LNCaP clone FGC (cell line): ENCODE measurements at regions not wholly inside any gene's neighbourhood (a gene's known extent, or its start where the extent isn't known, plus 50 kb on each side); places are given as distances from the start of the nearest gene placed in this dataset.

Experiments used
- DNase-seq: peaks from one replicate; pipeline ENCODE4 v3.0.0-alpha.2; 2011; ENCODE audit warnings: low read depth
- H3K4me3 ChIP-seq: 2 replicates; pipeline ENCODE4 v1.5.1; 2011; ENCODE audit warnings: mild to moderate bottlenecking, low read depth, low read length, control low read depth
- CTCF ChIP-seq: IDR thresholded peaks from 2 replicates; pipeline ENCODE4 v1.5.1; 2012; ENCODE audit warnings: mild to moderate bottlenecking; ENCODE audit not compliant: control insufficient read depth, insufficient read depth; ENCODE audit errors: extremely low read depth

- no peak for DNase-seq
- H3K4me3 ChIP-seq = no peak overlapping the region
- no peak for TF ChIP-seq CTCF
Measured at GRCh38 chr2:239674981-239675825, 274.4 kb upstream of the HDAC4 start.

- DNase-seq = no peak
- H3K4me3 ChIP-seq = no peak overlapping the region
- TF ChIP-seq CTCF = no peak
Measured at GRCh38 chr2:239674101-239674980, 273.5 kb upstream of the HDAC4 start.

- no peak for DNase-seq
- no peak overlapping the region for H3K4me3 ChIP-seq
- TF ChIP-seq CTCF = no peak
Measured at GRCh38 chr2:239673641-239674040, 272.8 kb upstream of the HDAC4 start.

GRCh38 chr2:239671916-239672849 is 271.4 kb upstream of the HDAC4 start:
- no peak overlapping the region for H3K4me3 ChIP-seq

GRCh38 chr2:239671471-239671870 is 270.7 kb upstream of the HDAC4 start:
- no peak overlapping the region for H3K4me3 ChIP-seq
- no peak for DNase-seq
- TF ChIP-seq CTCF = no peak

More at GRCh38 chr2:239671916-239672849, 271.4 kb upstream of the HDAC4 start:
- no peak for DNase-seq
- no peak for TF ChIP-seq CTCF

- DNase-seq = no peak
- H3K4me3 ChIP-seq = no peak overlapping the region
- no peak for TF ChIP-seq CTCF
Measured at GRCh38 chr2:239670463-239671120, 269.8 kb upstream of the HDAC4 start.
